Heart right ventricle (tissue), 16 donors: ENCODE measurements at regions not wholly inside any gene's neighbourhood (a gene's known extent, or its start where the extent isn't known, plus 50 kb on each side); places are given as distances from the start of the nearest gene placed in this dataset.

Experiments used
- ATAC-seq, 8 donors: fragments of 200-7000 bp; cut with Tn5 transposase; one replicate each; pipeline ENCODE4 v1.9.1; 2020; ENCODE audit warnings: mild to moderate bottlenecking in 8 of 8, moderate library complexity in 8 of 8, moderate number of reproducible peaks in 1 of 8
- DNase-seq, 2 donors: peaks; one replicate each; pipeline ENCODE4 v3.0.0-alpha.2; 2020
- H3K27ac ChIP-seq, 10 donors: fragments of 200-600 bp; sonication (generic) in 2 of 10; one replicate each; pipeline versions ENCODE4 v1.5.0 to v1.8.0; 2020 to 2022; ENCODE audit warnings: mild to moderate bottlenecking in 3 of 10
- H3K27me3 ChIP-seq, 7 donors: fragments of 200-600 bp; one replicate each; pipeline ENCODE4 v1.8.0; 2021 to 2022; ENCODE audit warnings: mild to moderate bottlenecking in 2 of 7
- H3K36me3 ChIP-seq, 9 donors: fragments of 200-600 bp; sonication (generic) in 1 of 9; one replicate each; pipeline versions ENCODE4 v1.5.0 to v1.8.0; 2020 to 2022; ENCODE audit warnings: mild to moderate bottlenecking in 2 of 9
- H3K4me1 ChIP-seq, 9 donors: fragments of 200-600 bp; sonication (generic) in 1 of 9; one replicate each; pipeline versions ENCODE4 v1.5.0 to v1.8.0; 2020 to 2022; ENCODE audit warnings: mild to moderate bottlenecking in 4 of 9
- H3K4me3 ChIP-seq, 10 donors: fragments of 200-600 bp; sonication (generic) in 2 of 10; one replicate each; pipeline versions ENCODE4 v1.5.0 to v1.8.0; 2020 to 2022; ENCODE audit warnings: mild to moderate bottlenecking in 7 of 10, moderate library complexity in 2 of 10
- H3K9me3 ChIP-seq, 11 donors: fragments of 200-600 bp in 10 of 11; sonication (generic) in 2 of 11; one replicate each; pipeline versions ENCODE4 v1.5.0 to v1.8.0; 2013 to 2022; ENCODE audit warnings: mild to moderate bottlenecking in 2 of 11, control low read depth in 1 of 11, moderate library complexity in 1 of 11
- WGBS, 2 donors: extraction: QIAGEN DNeasy Blood & Tissue Kit; methylation state at CpG; one replicate each; pipeline ENCODE4 v1.1.7; 2013; ENCODE audit warnings: inconsistent platforms in 1 of 2; 5-methylcytosine and 5-hydroxymethylcytosine counted together
- intact Hi-C, 10 donors: fragments of 100-400 bp; cut with DNase I; formaldehyde crosslinking; loops; one replicate each; pipeline versions ENCODE4 v1.11.1 to v1.14.2; 2022
- TF ChIP-seq, protein P1 (sequence below), 9 donors: fragments of 200-600 bp; sonication (generic) in 2 of 9; IDR thresholded peaks; one replicate each; pipeline versions ENCODE4 v1.5.0 to v1.8.0; 2021 to 2022; ENCODE audit warnings: antibody characterized with exemption in 9 of 9, mild to moderate bottlenecking in 5 of 9, moderate library complexity in 1 of 9
- donor health status: Arrhythmogenic right ventricular cardiomyopathy.
- donor health status: ischemic (EF 13 %, LVEDD 7.1; RV severe dilation, severe dysfunction).
- donor health status: healthy with polysubstance abuse.
- donor health status: DM: no; HTN: yes; CAD: no.
- donor health status: DM: no; HTN: no; CAD: no.
- donor health status: ischemic (EF 25% LVEDD 6.9; RV normal size, moderate dysfunction).
- donor health status: ischemic (EF 25% LVEDD 5.7; RV mildly dilated, moderate dysfunction).
- donor health status: healthy.
- donor health status: DM: yes; HTN: yes; CAD: no.
- donor health status: Ischemic cardiomyopathy.
- donor health status: ischemic (EF 35%, LVEDD 5.7; RV mildly dilated, moderate dysfunction).
- donor health status: nonischemic (EF 11% LVEDD 7.7; RV severe dilation, severe dysfunction).
- donor health status: DM: yes; HTN: yes; CAD: no.
- donor health status: PGD.
- donor health status: ischemic (EF 29% LVEDD 5.4; RV normal size, mild dysfunction).
- donor health status: nonischemic (EF 23%, LVEDD 6.1; RV moderate dilation, normal function).

DNA sequence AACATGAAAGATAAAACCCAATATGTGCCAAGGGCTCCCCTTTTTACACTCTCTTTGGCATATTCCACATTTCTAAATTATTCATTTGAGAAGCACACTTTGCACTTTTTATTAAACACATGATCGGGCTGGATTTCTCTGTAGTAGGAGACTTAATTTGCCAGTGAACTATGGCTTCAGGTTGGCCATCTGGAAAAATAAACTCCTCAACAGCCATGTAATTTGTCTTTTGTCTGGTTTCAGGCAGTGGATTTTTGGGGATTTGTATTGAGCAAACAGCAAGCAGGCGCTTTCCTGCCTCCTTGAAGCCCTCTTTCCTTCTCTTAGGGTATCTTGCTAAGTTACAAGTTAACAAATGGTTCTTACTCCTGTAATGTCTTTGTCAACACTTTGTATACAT is 73.0 kb upstream of the DMRTA1 start:
- Histone ChIP-seq H3K9me3 (peaks cover 0 to 5% (median 0%) of the 10 kb centered on the region in 11 donors), H3K27me3 (no peaks in the 10 kb centered on the region), H3K36me3 (no peaks in the 10 kb centered on the region), H3K27ac (no peak overlapping the region), H3K4me3 (no peak overlapping the region), H3K4me1 (no peaks in the 10 kb centered on the region)
- ATAC-seq (no peak), DNase-seq (no peak)
- TF ChIP-seq, protein P1, sequence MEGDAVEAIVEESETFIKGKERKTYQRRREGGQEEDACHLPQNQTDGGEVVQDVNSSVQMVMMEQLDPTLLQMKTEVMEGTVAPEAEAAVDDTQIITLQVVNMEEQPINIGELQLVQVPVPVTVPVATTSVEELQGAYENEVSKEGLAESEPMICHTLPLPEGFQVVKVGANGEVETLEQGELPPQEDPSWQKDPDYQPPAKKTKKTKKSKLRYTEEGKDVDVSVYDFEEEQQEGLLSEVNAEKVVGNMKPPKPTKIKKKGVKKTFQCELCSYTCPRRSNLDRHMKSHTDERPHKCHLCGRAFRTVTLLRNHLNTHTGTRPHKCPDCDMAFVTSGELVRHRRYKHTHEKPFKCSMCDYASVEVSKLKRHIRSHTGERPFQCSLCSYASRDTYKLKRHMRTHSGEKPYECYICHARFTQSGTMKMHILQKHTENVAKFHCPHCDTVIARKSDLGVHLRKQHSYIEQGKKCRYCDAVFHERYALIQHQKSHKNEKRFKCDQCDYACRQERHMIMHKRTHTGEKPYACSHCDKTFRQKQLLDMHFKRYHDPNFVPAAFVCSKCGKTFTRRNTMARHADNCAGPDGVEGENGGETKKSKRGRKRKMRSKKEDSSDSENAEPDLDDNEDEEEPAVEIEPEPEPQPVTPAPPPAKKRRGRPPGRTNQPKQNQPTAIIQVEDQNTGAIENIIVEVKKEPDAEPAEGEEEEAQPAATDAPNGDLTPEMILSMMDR (IDR thresholded peaks at IDR 0.05): no peak
- intact Hi-C loops: no loop called here
- 72 to 77% methylated on average over 2 of the region's 2 CpGs for WGBS, 2 donors

DNA sequence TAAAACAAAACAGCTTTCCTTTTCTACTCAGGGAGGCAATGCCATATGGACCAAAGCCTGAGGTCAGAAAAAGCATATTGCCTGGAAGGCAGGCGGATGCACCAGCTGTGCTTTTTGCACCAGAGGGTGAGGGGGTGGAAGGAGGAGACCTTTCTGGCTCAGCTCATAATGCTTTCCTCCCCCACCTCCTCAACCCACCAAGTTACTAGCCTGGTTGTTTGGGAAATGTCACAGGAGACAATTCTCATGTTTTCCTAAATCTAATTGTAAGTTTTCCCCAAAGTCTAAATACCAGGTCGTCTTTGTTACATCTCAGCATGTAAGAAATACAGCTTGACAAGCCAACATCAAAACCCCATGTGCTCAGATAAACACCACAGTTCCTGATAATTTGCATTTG is 72.6 kb upstream of the DMRTA1 start:
- DNase-seq (no peak), ATAC-seq (no peak)
- intact Hi-C loops: no loop called here
- TF ChIP-seq, protein P1 (IDR thresholded peaks at IDR 0.05): no peak
- 22 to 24% methylated on average over 2 of the region's 2 CpGs for WGBS, 2 donors
- Histone ChIP-seq H3K36me3 (no peaks in the 10 kb centered on the region), H3K9me3 (peaks cover 0 to under 1% (median 0%) of the 10 kb centered on the region in 11 donors), H3K4me1 (no peaks in the 10 kb centered on the region), H3K27ac (no peak overlapping the region), H3K4me3 (no peak overlapping the region), H3K27me3 (no peaks in the 10 kb centered on the region)

DNA sequence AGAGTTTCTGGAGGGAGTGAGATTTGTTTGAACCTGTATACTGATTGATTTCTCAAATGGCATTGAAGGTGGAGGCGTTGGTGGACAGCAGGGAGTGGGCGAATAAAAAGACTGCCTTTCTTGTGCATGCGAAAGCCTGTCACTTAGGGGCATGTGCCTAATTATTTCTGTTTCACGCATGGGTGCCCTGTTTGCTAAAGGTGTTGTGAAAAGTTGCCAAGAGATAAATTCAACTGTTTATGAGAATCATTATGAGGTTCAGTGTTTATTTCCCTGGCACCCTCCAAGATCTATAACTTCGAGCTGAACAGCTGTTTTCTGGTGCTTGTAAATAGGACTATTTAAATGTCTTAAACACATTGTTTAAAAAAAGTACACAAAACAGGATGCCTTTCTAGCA is 67.4 kb upstream of the DMRTA1 start:
- Histone ChIP-seq H3K36me3 (no peaks in the 10 kb centered on the region), H3K27me3 (no peaks in the 10 kb centered on the region), H3K4me1 (no peaks in the 10 kb centered on the region), H3K27ac (no peak overlapping the region), H3K9me3 (no peaks in the 10 kb centered on the region), H3K4me3 (no peak overlapping the region)
- intact Hi-C loops: no loop called here
- DNase-seq (no peak), ATAC-seq (no peak)
- TF ChIP-seq, protein P1 (IDR thresholded peaks at IDR 0.05): no peak
- WGBS, 2 donors: 65 to 68% methylated on average over 5 of the region's 5 CpGs

DNA sequence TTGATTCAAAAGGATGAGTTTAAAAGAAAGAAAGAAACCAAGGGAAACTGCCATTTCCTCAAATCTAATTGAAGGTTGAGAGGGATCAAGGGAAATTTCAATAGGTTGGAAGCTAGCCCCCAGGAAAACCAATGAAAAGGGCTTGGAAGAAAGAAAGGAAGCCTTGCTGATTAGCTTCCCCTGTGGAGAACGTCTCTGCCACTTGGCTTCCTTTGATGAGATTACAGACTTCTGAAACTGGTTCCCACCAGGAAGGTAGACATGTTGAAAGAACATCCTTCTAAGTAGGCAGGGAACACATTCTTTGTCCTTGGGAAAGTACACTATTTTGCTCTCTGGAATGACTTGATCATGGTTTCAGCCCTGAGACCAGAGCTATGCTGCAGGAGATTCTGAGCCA is 65.5 kb upstream of the DMRTA1 start:
- Histone ChIP-seq H3K4me1 (no peaks in the 10 kb centered on the region), H3K4me3 (no peak overlapping the region), H3K36me3 (no peaks in the 10 kb centered on the region), H3K27me3 (no peaks in the 10 kb centered on the region), H3K27ac (no peak overlapping the region), H3K9me3 (no peaks in the 10 kb centered on the region)
- WGBS, 2 donors: 14 to 25% methylated on average over 1 of the region's 1 CpG
- TF ChIP-seq, protein P1 (IDR thresholded peaks at IDR 0.05): no peak
- intact Hi-C loops: no loop called here
- DNase-seq: no peak
- ATAC-seq: no peak

DNA sequence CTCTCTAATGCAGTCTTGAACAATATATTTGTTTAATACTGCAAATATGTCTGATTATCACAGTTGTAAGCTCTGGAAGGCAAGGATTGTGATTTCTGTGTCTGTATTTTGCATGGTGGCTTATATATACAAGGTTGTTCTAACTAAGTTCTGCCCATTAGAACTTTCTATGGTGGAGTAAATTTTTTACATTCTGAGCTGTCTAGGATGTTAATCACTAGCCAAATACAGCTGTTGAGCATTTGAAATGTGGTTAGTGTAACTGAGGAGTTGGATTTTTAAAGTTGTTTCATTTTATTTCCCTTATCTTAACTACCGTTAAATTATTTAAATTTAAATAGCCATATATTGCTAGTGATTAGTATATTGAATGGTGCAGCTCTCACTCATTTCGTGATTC is 64.3 kb upstream of the DMRTA1 start:
- H3K4me3 ChIP-seq: no peak overlapping the region
- no peaks in the 10 kb centered on the region for H3K4me1 ChIP-seq
- intact Hi-C loops: no loop called here
- no peaks in the 10 kb centered on the region for H3K27me3 ChIP-seq
- no peaks in the 10 kb centered on the region for H3K36me3 ChIP-seq
- no peaks in the 10 kb centered on the region for H3K9me3 ChIP-seq
- DNase-seq (no peak), ATAC-seq (no peak)
- WGBS, 2 donors: 72 to 73% methylated on average over 2 of the region's 2 CpGs
- no peak overlapping the region for H3K27ac ChIP-seq
- TF ChIP-seq, protein P1 (IDR thresholded peaks at IDR 0.05): no peak
